Transverse colon (tissue), 4 donors: ENCODE measurements at regions not wholly inside any gene's neighbourhood (a gene's known extent, or its start where the extent isn't known, plus 50 kb on each side); places are given as distances from the start of the nearest gene placed in this dataset.

ENCODE experiments used
- DNase-seq: peaks from one replicate; pipeline ENCODE4 v3.0.0-alpha.2; 2019
- H3K27ac ChIP-seq, 4 donors: fragments of 200-600 bp; sonication (generic); 2 replicates each; pipeline ENCODE4 v1.5.1; 2016 to 2018; ENCODE audit warnings: inconsistent platforms in 4 of 4
- H3K27me3 ChIP-seq: fragments of 200-600 bp; sonication (generic); 2 replicates; pipeline ENCODE4 v1.5.1; 2017; ENCODE audit warnings: inconsistent platforms
- H3K36me3 ChIP-seq, 4 donors: fragments of 200-600 bp; sonication (generic); 2 replicates each; pipeline ENCODE4 v1.5.1; 2017 to 2019; ENCODE audit warnings: inconsistent platforms in 4 of 4
- H3K4me1 ChIP-seq, 4 donors: fragments of 200-600 bp; sonication (generic); 2 replicates each; pipeline ENCODE4 v1.5.1; 2017 to 2020; ENCODE audit warnings: inconsistent platforms in 4 of 4
- H3K4me3 ChIP-seq, 4 donors: fragments of 200-600 bp; sonication (generic); 1 replicate in 1 of 4; 2 replicates in 3 of 4; pipeline versions ENCODE4 v1.5.1 to v1.6.1; 2017 to 2019; ENCODE audit warnings: inconsistent platforms in 4 of 4
- H3K9me3 ChIP-seq, 2 donors: fragments of 200-600 bp; sonication (generic); 2 replicates each; pipeline ENCODE4 v1.5.1; 2017 to 2019; ENCODE audit warnings: inconsistent platforms in 2 of 2
- EP300 ChIP-seq: sonication (generic); formaldehyde crosslinking; IDR thresholded peaks from one replicate; pipeline ENCODE4 v1.6.1; 2017; ENCODE audit warnings: antibody characterized with exemption, low read depth
- POLR2A ChIP-seq: fragments of 450-650 bp; IDR thresholded peaks from one replicate; pipeline ENCODE4 v1.6.1; 2016; ENCODE audit warnings: antibody characterized with exemption, mild to moderate bottlenecking, moderate library complexity
- POLR2AphosphoS5 ChIP-seq, 3 donors: sonication (generic); formaldehyde crosslinking; IDR thresholded peaks; one replicate each; pipeline ENCODE4 v1.6.1; 2016; ENCODE audit warnings: antibody characterized with exemption in 3 of 3
- WGBS, 2 donors: methylation state at CpG; one replicate each; pipeline ENCODE4 v1.1.5; 2018; ENCODE audit warnings: low coverage in 1 of 2; 5-methylcytosine and 5-hydroxymethylcytosine counted together
- in situ Hi-C, 4 donors: fragments of 200-750 bp; cut with MboI; loops; one replicate each; pipeline versions ENCODE4 v1.15.0 to v1.15.1; 2017; ENCODE audit warnings: low sequenced_read_pairs in 3 of 4, low pct_ligation_motif_present in 1 of 4, low pct_unique_long_range_greater_than_20kb in 1 of 4
- intact Hi-C: fragments of 100-400 bp; cut with DNase I; formaldehyde crosslinking; loops from one replicate; pipeline ENCODE4 v1.15.1; 2023; ENCODE audit warnings: low total_unique reads
- TF ChIP-seq, protein P1 (sequence below), 5 experiments: fragments of 200-600 bp in 3 of 5; fragments of 450-650 bp in 2 of 5; sonication (generic) in 3 of 5; IDR thresholded peaks; 1 replicate in 2 of 5; 2 replicates in 3 of 5; pipeline ENCODE4 v1.5.1; 2016 to 2017; ENCODE audit warnings: antibody characterized with exemption in 5 of 5, inconsistent platforms in 3 of 5, mild to moderate bottlenecking in 2 of 5, moderate library complexity in 1 of 5

GRCh38 chr2:40955042-40955441 is 503.2 kb upstream of the SLC8A1 start:
- in situ Hi-C loops (no loop called here), intact Hi-C loops (no loop called here)
- Histone ChIP-seq H3K9me3 (no peaks in the 10 kb centered on the region), H3K4me3 (no peak overlapping the region), H3K4me1 (no peaks in the 10 kb centered on the region), H3K27me3 (no peaks in the 10 kb centered on the region), H3K36me3 (no peaks in the 10 kb centered on the region), H3K27ac (no peak overlapping the region)
- DNase-seq: no peak
- 64 to 70% methylated on average over 2 of the region's 2 CpGs for WGBS, 2 donors
- TF ChIP-seq EP300 (no peak), POLR2A (no peak), POLR2AphosphoS5 (IDR thresholded peaks at IDR 0.05) (no peak)
- TF ChIP-seq, protein P1, sequence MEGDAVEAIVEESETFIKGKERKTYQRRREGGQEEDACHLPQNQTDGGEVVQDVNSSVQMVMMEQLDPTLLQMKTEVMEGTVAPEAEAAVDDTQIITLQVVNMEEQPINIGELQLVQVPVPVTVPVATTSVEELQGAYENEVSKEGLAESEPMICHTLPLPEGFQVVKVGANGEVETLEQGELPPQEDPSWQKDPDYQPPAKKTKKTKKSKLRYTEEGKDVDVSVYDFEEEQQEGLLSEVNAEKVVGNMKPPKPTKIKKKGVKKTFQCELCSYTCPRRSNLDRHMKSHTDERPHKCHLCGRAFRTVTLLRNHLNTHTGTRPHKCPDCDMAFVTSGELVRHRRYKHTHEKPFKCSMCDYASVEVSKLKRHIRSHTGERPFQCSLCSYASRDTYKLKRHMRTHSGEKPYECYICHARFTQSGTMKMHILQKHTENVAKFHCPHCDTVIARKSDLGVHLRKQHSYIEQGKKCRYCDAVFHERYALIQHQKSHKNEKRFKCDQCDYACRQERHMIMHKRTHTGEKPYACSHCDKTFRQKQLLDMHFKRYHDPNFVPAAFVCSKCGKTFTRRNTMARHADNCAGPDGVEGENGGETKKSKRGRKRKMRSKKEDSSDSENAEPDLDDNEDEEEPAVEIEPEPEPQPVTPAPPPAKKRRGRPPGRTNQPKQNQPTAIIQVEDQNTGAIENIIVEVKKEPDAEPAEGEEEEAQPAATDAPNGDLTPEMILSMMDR (IDR thresholded peaks at IDR 0.05): no peak

DNA sequence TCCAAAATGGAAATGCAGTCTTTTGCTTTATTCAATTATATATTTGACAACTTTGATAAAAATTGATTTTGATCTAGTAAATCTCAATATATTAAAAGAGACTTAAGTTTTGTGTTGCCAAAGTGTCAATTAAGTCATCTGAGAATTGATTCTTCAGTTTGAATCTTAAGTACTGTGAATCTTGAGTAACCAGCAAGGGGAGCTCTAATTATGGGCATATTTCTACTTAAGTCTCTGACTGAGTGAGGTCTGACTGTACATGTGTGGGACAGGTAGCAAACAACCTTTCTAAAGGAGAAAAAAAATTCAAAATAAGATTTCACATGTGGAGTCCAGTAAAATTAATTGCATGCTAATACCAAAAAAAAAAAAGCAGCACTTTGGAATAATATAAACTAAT is 503.7 kb upstream of the SLC8A1 start:
- no peaks in the 10 kb centered on the region for H3K4me1 ChIP-seq
- no peak for DNase-seq
- H3K27ac ChIP-seq: no peak overlapping the region
- intact Hi-C loops (no loop called here), in situ Hi-C loops (no loop called here)
- H3K4me3 ChIP-seq: no peak overlapping the region
- TF ChIP-seq POLR2A (no peak), EP300 (no peak), POLR2AphosphoS5 (IDR thresholded peaks at IDR 0.05) (no peak)
- TF ChIP-seq, protein P1 (IDR thresholded peaks at IDR 0.05): no peak
- no peaks in the 10 kb centered on the region for H3K9me3 ChIP-seq
- no peaks in the 10 kb centered on the region for H3K27me3 ChIP-seq
- H3K36me3 ChIP-seq: no peaks in the 10 kb centered on the region

- H3K9me3 ChIP-seq: no peaks in the 10 kb centered on the region
- 70 to 78% methylated on average over 6 to 9 of the region's 9 CpGs for WGBS, 2 donors
- H3K4me3 ChIP-seq: no peak overlapping the region
- no peak for TF ChIP-seq POLR2AphosphoS5 (IDR thresholded peaks at IDR 0.05)
- TF ChIP-seq EP300: no peak
- TF ChIP-seq, protein P1 (IDR thresholded peaks at IDR 0.05): no peak
- TF ChIP-seq POLR2A: no peak
- intact Hi-C loops (no loop called here), in situ Hi-C loops (no loop called here)
- DNase-seq: no peak
- H3K27me3 ChIP-seq: no peaks in the 10 kb centered on the region
- H3K36me3 ChIP-seq: no peaks in the 10 kb centered on the region
- no peak overlapping the region for H3K27ac ChIP-seq
- no peaks in the 10 kb centered on the region for H3K4me1 ChIP-seq
Observed at GRCh38 chr2:40957508-40957907, 505.6 kb upstream of the SLC8A1 start.

DNA sequence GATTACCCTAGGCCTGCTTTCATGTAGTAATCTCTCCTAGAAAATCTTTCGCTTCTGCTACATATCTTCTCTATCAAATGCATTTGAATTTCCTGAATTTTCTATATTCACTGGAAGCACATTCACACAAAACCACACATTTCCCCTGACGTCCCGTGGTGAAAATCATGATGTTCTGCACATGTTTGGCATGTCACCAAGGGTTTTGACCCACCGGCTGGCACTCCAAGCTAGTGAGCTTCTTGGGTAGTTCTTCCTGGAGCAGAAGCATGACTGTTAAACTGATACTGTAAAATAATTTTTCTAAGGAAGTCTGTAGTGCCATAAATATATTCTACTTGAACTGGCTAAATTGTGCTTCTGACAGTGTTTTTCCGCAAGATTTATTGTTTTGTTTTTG is 510.1 kb upstream of the SLC8A1 start:
- H3K4me3 ChIP-seq: no peak overlapping the region
- H3K27ac ChIP-seq: no peak overlapping the region
- WGBS, 2 donors: 55 to 65% methylated on average over 5 of the region's 5 CpGs
- H3K27me3 ChIP-seq: no peaks in the 10 kb centered on the region
- no peaks in the 10 kb centered on the region for H3K36me3 ChIP-seq
- in situ Hi-C loops: no loop called here
- peaks cover 0 to 2% of the 10 kb centered on the region in 2 donors for H3K9me3 ChIP-seq
- TF ChIP-seq POLR2A (no peak), EP300 (no peak), POLR2AphosphoS5 (IDR thresholded peaks at IDR 0.05) (no peak)
- TF ChIP-seq, protein P1 (IDR thresholded peaks at IDR 0.05): no peak
- DNase-seq: no peak
- H3K4me1 ChIP-seq: no peaks in the 10 kb centered on the region
- intact Hi-C loops: no loop called here
